ENCODE measurements at regions not wholly inside any gene's neighbourhood (a gene's known extent, or its start where the extent isn't known, plus 50 kb on each side); places are given as distances from the start of the nearest gene placed in this dataset.

- TF ChIP-seq CTCF (IDR thresholded peaks at IDR 0.05; ENCODE audit: insufficient read depth, low read depth, low read length): no peak
- Histone ChIP-seq H3K27me3 (ENCODE audit: control insufficient read depth, insufficient read depth, low read length) (no peaks in the 10 kb centered on the region), H3K36me3 (ENCODE audit: control insufficient read depth, insufficient read depth, low read length) (no peaks in the 10 kb centered on the region), H3K4me3 (ENCODE audit: low read depth, low read length) (no peak overlapping the region)
- ChIA-PET CTCF (interaction anchor here (1.0 kb wide), 1 partner anchor 14 kb away, joined by 3 read pairs; no protein-coding TSS in a partner anchor), POLR2A (no interaction called here)
- no peak for DNase-seq (ENCODE audit: low read depth)
Observed at GRCh38 chr5:2024986-2025721, 142.4 kb upstream of the IRX4 start.

GRCh38 chr5:2023196-2023595 lies 140.5 kb upstream of the IRX4 start:
- no peak for TF ChIP-seq CTCF (IDR thresholded peaks at IDR 0.05; ENCODE audit: insufficient read depth, low read depth, low read length)
- Histone ChIP-seq H3K36me3 (ENCODE audit: control insufficient read depth, insufficient read depth, low read length) (no peaks in the 10 kb centered on the region), H3K4me3 (ENCODE audit: low read depth, low read length) (no peak overlapping the region), H3K27me3 (ENCODE audit: control insufficient read depth, insufficient read depth, low read length) (no peaks in the 10 kb centered on the region)
- ChIA-PET POLR2A (no interaction called here), CTCF (interaction anchor here (1.0 kb wide), 1 partner anchor 260 kb away, joined by 3 read pairs; no protein-coding TSS in a partner anchor)
- DNase-seq (ENCODE audit: low read depth): no peak

DNA sequence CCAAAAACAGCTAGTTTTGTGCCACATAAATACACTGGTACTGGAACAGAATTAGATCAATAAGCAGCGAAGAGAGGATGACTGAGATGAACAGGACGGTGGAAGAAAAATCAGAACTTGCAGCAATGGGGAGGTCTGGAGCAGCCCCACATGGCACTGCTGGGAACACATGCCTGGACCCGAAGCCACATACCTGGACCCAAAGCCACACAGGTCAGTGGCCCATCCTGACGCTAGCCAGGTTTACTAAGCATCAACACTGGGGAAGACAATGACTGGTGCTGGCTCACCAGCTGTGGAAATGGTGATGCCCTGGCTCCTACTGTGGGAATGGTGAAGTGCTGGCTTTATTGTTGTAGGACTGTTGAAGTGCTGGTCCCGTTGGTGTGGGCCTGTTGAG lies 139.7 kb upstream of the IRX4 start:
- TF ChIP-seq CTCF (IDR thresholded peaks at IDR 0.05; ENCODE audit: insufficient read depth, low read depth, low read length): no peak
- no peak overlapping the region for H3K4me3 ChIP-seq (ENCODE audit: low read depth, low read length)
- no peaks in the 10 kb centered on the region for H3K27me3 ChIP-seq (ENCODE audit: control insufficient read depth, insufficient read depth, low read length)
- no peaks in the 10 kb centered on the region for H3K36me3 ChIP-seq (ENCODE audit: control insufficient read depth, insufficient read depth, low read length)
- CTCF ChIA-PET: interaction anchor here (0.6 to 1.0 kb wide), 2 partner anchors 259 to 667 kb away, joined by 3 read pairs; no protein-coding TSS in a partner anchor
- POLR2A ChIA-PET: no interaction called here
- DNase-seq (ENCODE audit: low read depth): no peak

DNA sequence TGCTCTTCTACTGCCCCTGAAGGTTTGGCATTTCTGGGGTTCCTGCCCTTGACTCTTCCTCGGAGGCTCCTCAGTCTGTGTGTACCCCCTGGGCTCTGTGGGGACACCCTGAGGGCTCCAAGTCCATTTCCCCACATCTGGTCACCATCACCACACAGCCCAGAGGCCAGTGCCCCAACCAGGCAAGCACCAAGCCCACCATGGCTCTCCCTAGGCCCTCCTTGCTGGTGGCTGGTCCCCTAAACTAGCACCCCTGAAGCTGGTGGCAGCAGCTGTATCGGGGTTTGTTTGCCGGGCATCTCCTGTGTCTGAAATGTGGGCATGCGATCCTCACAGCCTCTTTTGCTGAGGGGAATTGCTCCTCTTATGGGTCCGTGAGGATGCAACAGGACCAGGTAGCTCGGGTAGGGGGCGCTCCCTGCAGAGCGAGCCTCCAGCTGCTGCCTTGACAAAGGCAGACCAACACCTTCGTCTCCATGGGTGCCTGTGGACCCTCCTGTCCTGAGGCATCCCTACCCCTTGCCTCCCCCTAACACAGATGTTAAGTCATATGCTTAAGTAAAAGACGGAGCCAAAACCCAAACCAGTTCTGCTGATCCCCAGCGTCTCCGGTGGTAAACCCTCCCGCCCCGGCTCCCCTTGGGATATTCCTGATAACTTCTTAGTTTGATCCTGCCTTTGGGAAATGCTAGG lies 138.9 kb upstream of the IRX4 start:
- no peaks in the 10 kb centered on the region for H3K27me3 ChIP-seq (ENCODE audit: control insufficient read depth, insufficient read depth, low read length)
- H3K4me3 ChIP-seq (ENCODE audit: low read depth, low read length): no peak overlapping the region
- no peak for DNase-seq (ENCODE audit: low read depth)
- ChIA-PET CTCF (interaction anchor here (0.6 kb wide), 1 partner anchor 666 kb away, joined by 3 read pairs; no protein-coding TSS in a partner anchor), POLR2A (no interaction called here)
- no peak for TF ChIP-seq CTCF (IDR thresholded peaks at IDR 0.05; ENCODE audit: insufficient read depth, low read depth, low read length)
- H3K36me3 ChIP-seq (ENCODE audit: control insufficient read depth, insufficient read depth, low read length): no peaks in the 10 kb centered on the region

DNA sequence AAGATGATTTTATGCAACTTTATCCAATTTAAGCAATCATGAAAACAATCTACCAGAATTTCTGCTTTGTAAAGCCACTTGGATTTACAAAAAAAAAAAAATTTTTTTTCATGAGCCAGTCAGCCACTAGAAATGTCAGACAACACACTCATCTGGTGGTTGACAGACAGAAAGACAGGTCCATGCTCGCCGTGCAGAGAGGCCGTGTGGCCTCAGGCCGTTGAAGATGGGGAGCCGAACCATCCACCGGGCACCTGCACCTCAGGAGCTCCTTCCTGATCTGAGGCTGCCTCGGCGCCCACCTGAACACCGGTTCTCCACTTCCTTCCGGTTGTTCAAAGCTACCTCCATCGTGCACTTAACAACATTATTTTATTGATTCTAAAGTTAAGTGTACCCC lies 138.0 kb upstream of the IRX4 start:
- ChIA-PET CTCF (interaction anchor here (1.4 kb wide), 1 partner anchor 257 kb away, joined by 3 read pairs; no protein-coding TSS in a partner anchor), POLR2A (no interaction called here)

More for the DNA sequence above, 138.0 kb upstream of the IRX4 start:
- Histone ChIP-seq H3K4me3 (ENCODE audit: low read depth, low read length) (no peak overlapping the region), H3K27me3 (ENCODE audit: control insufficient read depth, insufficient read depth, low read length) (no peaks in the 10 kb centered on the region), H3K36me3 (ENCODE audit: control insufficient read depth, insufficient read depth, low read length) (no peaks in the 10 kb centered on the region)
- no peak for TF ChIP-seq CTCF (IDR thresholded peaks at IDR 0.05; ENCODE audit: insufficient read depth, low read depth, low read length)
- DNase-seq (ENCODE audit: low read depth): no peak

Data from BJ (cell line).